Endothelial cell of hepatic sinusoid (primary cell): ENCODE measurements at regions not wholly inside any gene's neighbourhood (a gene's known extent, or its start where the extent isn't known, plus 50 kb on each side); places are given as distances from the start of the nearest gene placed in this dataset.

Experiments
- in situ Hi-C: cut with HindIII; loops from 2 replicates; pipeline ENCODE4 v1.10.0; 2017; ENCODE audit warnings: low sequenced_read_pairs

GRCh38 chr2:147384659-147385058 is 460.2 kb upstream of the ACVR2A start:
- in situ Hi-C loops, result no loop called here

DNA sequence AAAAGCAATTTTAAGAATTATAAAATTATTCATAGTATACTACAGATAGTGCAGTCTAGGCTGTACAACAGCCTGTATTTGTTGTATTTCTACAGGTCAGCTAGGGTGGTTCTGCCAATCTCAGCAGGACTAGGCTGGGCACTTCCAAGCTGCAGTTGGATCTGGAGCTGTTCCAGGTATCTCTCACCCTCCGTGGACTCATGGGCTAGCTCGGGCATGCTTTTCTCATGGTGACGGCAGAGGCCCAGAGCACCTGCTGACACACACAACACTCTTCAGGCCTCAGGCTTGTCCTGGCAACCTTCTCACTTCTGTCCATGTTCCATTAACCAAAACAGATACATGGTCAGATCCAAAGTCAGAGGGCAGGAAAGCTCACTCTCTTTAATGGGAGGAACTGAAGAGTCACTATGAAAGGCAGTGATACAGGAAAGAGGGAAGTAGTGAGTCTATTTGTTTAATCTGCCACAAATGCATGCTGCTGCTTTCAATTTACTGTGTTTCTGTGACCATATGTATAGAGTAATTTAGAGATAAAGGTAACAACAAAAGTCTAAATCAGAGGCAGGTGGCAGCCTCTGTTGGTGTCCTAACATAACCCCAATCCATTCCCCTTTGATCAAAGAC is 462.4 kb upstream of the ACVR2A start:
- in situ Hi-C loops, result no loop called here

DNA sequence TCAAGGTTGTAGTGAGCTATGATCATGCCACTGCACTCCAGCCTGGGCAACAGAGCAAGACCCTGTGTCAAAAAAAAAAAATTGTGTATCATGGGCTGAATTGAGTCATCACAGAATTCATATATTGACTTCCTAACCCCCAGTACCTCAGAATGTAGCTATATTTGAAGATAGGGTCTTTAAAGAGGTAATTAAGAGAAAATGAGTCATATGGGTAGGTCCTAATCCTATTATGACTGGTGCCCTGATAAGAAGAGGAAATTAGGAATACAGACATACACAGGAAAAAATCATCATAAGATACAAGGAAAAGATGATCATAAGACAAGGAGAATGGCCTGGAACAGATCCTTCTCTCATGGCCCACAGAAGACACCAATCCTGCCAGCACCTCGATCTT is 466.4 kb upstream of the ACVR2A start:
- in situ Hi-C loops, result no loop called here

DNA sequence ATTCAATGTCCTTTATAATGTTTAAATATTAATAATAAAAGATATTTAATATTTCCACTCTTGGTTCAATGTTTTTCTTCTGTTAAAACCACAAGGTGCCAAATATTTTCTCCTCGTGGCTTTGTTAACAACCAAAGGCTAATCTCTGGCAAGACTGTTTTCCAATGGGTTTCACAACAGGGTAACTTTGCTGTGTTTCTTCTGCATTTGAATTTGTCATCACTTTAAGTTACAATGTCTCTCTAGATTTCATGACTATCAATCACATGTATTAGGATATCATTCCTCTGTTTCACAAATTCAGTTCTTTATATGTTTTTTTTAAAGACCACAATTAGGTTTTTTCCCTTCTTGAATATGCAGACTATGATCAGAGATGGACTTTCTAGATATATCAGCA is 469.8 kb upstream of the ACVR2A start:
- in situ Hi-C loops, result no loop called here

DNA sequence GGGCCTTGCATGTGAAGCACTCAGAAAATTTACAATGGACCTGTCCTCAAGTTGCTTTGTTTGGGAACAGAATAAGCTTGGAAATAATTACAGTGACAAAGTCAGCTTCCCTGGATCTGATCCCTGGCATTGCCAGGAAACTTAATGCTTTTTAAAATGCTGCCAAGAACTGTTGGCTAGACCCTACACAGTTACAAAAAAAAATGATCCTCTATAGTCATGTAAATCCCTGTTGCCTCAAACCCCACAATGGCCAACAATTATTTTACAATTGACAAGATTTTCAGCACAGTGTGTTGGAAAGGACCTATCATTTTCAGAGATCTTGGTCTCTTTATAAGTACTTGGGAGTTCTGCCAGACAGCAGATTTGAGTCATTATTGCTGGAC is 470.4 kb upstream of the ACVR2A start:
- in situ Hi-C loops, result no loop called here

DNA sequence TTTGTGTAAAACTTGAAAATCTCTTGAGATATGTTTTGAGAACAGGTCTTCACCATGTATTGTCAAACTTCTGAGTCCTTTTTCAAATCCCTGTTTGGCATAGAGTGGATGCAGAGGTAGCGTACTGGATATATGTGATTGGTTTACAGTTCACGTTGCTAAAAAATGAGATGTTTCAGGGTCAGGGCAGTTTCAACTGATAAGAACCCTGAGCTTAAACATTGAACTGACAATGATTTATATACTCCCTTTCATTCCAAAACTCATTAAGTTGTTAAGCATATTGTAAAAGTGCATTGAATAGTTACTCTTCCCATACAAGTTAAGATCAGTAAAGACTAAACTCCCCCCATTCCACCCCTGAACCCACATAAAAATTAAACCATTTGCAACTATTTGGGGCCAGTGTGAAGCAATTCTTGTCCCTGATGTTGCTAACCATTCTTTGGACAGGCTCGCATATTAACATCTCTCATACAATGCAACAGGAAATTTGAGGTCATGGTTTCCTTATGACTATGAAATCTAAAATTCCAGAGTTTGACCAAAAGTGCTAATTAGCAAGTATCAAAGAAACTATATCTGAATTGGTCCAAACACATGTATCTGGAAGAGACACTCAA is 470.9 kb upstream of the ACVR2A start:
- in situ Hi-C loops, result no loop called here

- in situ Hi-C loops, result no loop called here
These were observed 476.5 kb upstream of the ACVR2A start for GRCh38 chr2:147368306-147368705.

- in situ Hi-C loops, result no loop called here
These were observed 478.6 kb upstream of the ACVR2A start for GRCh38 chr2:147366279-147366678.

DNA sequence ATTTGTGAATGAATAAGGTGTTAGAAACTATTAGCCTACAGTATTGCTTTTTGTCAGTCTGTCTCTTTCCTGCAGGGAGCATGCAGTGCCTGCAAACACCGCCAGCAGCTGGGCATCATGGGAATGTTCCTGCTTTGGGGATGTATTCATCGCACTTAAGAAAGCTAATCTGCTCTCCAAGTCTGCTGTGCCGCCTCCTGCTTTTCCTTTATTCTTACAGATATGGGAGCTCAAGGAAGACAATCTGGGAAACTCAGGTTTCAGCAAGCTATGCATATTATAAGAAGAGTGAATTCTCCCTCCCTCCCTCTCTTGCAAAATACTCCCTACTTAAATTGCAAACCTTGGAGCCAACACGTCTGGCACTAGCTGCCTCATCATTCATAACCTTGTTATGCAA is 479.2 kb upstream of the ACVR2A start:
- in situ Hi-C loops, result no loop called here

DNA sequence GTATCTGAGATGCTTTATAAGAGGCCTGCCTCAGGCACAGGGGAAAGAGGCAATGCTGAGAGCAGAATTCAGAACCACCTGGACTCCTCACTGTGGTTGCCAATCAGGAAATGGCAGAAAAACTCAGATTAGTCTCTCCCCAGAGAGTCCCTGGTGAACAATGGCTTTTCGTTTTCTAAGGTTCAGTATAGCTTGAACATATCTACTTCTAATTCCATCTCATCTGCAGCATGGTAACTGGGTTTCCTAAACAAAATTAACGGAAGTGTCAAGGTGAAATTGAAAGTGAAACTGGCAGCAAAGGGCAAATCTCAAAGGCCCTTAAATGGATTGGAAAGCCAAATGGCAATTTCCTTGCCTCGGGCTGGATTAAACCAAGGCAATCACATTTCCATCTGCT is 480.2 kb upstream of the ACVR2A start:
- in situ Hi-C loops, result no loop called here

DNA sequence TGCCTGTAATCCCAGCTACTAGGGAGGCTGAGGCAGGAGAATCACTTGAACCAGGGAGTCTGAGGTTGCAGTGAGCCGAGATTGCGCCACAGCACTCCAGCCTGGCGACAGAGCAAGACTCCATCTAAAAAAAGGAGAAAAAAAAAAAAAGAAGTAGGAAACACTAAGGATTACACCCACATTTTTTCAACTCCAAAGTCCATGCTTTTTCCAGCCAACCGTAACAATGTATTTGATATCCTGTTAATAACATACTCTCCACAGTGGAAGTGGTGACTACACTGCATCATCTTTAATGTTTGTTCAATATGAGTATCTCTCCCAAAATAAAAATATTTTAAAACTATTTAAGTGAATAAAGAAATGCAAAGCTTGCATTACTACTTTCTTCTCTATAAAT is 481.6 kb upstream of the ACVR2A start:
- in situ Hi-C loops, result no loop called here

DNA sequence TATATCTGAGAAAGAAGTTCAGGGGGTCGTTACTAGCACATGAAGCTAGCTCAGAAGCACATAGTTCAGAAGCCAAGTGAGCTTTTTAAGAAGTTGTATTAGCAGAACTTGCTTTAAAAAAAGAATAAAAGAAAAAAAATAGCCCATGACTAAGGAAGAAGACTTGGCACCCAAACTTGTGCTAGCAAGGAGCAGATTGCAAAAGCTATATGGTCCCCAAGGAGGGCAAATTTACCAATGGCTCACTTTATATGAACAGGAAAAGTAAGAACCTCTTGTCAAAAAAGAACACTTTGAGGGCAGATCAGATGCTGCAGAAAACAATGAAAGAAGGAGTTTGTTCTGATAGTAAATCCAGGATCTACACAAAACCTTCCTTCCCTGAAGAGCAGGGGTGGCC is 486.5 kb upstream of the ACVR2A start:
- in situ Hi-C loops, result no loop called here

DNA sequence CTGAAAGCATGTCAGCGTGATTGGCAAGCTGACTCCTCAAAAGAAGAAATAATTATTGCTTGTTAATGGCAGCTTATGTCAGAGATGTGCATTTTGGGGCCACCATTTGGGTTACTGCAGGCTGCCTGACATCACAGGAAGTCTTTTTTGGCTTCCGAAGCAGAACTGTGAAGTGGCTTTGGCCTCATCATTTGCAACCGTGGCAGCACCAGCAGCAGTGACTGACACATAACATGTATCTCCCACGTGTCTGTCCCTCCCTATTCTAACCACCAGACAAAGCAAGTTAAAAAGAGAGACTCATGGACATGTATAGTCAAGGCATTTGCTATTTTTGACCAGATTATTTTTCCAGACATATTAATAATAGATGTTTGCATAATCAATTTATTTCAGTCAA is 488.7 kb upstream of the ACVR2A start:
- in situ Hi-C loops, result no loop called here

- in situ Hi-C loops, result no loop called here
These were observed 489.1 kb upstream of the ACVR2A start for GRCh38 chr2:147355706-147356105.

GRCh38 chr2:147353072-147353381 is 491.8 kb upstream of the ACVR2A start:
- in situ Hi-C loops, result no loop called here

DNA sequence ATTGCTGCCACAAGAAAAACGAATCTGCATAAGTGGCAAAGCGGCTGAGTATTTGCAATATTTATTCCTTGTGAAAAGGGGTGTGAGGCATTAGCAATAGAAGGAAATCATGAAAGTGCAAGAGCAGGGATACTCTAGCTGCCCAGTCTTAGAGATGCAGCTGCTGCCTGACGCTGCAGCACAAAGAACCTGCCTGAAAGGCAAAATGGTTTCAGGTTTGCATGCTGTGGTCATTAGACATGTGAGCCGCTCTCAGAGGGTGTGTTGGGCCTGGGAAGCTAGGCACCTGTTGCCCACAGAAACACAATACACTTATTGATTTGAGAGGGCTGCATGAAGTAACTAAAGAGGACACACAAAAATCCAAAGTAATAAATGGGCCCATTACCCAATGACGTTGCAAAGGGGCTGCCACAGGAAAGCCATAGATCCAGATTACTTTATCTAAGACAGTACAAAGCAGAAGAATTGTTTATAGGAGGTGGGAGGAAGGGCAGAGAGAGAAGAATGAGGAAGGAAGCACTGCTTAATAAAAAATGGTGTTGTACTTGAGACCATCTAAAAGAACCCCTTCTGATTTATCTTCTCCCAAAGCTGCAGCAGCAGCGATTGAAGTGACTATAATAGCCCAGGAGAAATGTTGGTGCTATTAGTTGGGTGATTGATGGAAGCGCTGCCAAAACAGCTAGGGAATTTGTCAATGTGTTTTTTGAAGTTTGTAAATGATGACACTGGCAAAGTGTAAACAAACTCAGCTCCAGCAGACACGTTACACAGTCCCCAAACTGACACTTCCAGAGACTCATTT is 492.4 kb upstream of the ACVR2A start:
- in situ Hi-C loops, result no loop called here

DNA sequence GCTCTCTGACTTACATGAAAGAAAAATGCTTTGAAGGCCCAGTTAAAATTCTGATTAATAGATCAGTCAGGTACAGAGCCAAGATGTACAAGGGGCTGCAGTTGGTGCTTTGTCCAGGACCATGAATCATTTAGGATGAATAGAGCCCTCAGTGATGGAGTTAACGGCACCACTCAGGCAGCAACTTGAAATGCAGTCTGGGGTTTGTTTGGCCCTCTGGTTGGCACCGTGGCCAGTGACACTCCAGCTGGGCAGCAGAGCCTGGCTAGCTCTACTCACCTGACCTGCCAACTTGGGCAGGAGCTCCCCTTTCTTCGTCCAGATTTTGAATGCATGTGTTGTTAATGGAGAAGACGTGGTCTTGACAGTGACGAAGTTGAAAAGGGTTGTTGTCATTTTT is 493.0 kb upstream of the ACVR2A start:
- in situ Hi-C loops, result no loop called here

DNA sequence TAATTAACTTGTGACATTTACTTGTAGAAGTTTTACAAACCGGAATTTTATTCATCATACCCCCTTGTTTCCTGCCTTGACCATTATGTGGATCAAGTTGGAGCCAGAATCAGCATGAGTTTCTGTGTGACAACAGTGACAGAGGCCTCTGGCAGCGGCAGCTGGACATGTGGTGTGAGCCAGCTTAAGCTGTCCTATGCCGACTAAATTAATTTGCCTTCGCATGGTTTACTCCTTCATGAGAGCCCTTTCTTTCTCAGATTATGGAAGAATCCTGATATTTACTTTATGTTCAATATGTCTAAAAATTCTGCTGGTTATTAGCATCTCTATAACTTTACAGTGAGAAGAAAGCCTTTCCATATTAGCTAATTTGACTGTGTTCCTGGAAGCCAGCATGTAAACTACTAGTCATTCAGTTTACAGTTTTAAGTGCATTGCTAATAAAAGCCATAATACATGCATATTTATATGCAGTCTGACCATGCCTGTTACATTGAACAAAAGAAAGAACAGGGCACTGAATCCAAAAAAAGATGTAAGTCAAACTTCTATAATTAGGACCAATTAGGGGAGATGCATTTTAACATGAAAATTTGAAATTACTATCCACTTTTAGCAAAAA is 495.8 kb upstream of the ACVR2A start:
- in situ Hi-C loops, result no loop called here

GRCh38 chr2:147346142-147346541 is 498.7 kb upstream of the ACVR2A start:
- in situ Hi-C loops, result no loop called here

DNA sequence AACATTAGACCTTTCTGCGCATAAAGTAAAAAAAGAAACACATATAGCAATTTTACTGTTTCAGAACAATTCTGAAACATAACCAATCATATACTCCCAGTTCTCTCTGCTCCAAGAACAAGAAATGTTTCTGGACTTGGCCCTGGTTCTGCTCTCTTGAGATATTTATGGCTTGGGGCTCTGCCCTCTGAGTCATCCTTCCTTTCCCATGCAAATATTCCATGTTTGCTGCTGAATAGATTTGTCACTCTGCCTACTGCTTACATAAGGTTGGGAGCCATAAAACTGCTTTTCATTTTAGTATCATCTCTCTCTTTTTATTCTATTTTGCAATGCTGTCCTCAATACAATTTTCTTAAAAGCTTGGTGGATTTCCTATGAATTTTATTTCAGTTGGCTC is 499.6 kb upstream of the ACVR2A start:
- in situ Hi-C loops, result no loop called here

GRCh38 chr2:147342329-147342728 is 502.5 kb upstream of the ACVR2A start:
- in situ Hi-C loops, result no loop called here

DNA sequence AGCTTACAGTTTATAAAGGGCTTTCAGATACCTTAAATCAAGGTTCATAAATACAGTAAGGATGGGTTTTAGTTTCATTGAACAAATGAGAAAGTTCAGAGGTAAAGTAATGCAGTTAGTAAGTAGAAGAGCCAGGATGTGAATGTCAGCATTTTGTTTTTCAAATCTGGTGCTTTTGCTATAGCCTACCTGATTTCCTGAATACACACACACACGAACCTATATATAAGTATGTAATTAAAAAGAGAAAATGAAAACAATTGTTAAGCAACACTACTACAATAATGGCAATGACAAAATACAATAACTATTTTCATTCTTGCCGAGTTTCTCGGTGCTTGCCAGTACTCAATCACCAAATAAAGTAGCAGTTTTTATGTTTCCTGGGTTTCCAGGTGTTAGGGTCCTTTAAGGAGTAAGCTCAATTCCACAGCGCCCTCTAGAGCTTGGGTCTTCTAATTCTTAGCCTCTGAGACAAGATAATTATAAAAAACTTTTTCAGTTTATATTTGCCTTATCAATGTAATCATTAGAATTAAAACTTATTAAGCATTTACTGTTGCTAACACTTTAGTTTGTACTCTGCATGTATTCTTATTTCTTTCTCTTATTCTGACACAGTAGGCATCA is 512.9 kb upstream of the ACVR2A start:
- in situ Hi-C loops, result no loop called here
